GM23248 (cell line): ENCODE measurements at regions not wholly inside any gene's neighbourhood (a gene's known extent, or its start where the extent isn't known, plus 50 kb on each side); places are given as distances from the start of the nearest gene placed in this dataset.

ENCODE experiments used
- EZH2 ChIP-seq: fragments of 200-600 bp; sonication (generic); IDR thresholded peaks from 2 replicates; pipeline ENCODE4 v1.6.1; 2018; ENCODE audit warnings: antibody characterized with exemption, mild to moderate bottlenecking; ENCODE audit not compliant: insufficient read depth, poor library complexity, severe bottlenecking
- EZH2phosphoT487 ChIP-seq: fragments of 200-600 bp; sonication (generic); IDR thresholded peaks from 2 replicates; pipeline ENCODE4 v1.6.1; 2018; ENCODE audit warnings: antibody characterized with exemption, moderate library complexity, mild to moderate bottlenecking, low read depth; ENCODE audit not compliant: insufficient read depth

DNA sequence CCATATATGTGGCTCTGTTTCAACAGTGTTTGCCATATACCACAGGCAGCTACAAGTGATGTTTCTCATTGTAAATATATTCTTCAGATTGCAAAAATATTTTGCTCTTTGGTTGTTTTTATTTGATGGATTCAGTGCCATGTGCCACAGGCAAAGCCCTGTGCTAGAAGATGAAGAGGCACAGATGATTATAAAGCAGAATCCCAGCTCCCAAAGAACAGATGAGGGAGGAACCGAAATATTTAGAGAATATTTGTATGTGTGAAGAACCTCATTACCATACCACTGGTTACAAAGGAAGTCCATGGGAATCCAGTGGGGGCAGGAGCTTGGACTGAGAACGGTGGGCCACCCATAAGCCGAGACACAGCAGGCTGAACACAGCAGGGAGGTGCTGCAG, 143.8 kb upstream of the NDUFV2 start:
- TF ChIP-seq EZH2phosphoT487 (no peak), EZH2 (no peak)
